GM21529 (cell line): ENCODE measurements at regions not wholly inside any gene's neighbourhood (a gene's known extent, or its start where the extent isn't known, plus 50 kb on each side); places are given as distances from the start of the nearest gene placed in this dataset.

Experiments
- ATAC-seq: cut with Tn5 transposase; IDR thresholded peaks from one replicate; pipeline ENCODE4 v1.9.1; 2021; ENCODE audit not compliant: unreplicated experiment

DNA sequence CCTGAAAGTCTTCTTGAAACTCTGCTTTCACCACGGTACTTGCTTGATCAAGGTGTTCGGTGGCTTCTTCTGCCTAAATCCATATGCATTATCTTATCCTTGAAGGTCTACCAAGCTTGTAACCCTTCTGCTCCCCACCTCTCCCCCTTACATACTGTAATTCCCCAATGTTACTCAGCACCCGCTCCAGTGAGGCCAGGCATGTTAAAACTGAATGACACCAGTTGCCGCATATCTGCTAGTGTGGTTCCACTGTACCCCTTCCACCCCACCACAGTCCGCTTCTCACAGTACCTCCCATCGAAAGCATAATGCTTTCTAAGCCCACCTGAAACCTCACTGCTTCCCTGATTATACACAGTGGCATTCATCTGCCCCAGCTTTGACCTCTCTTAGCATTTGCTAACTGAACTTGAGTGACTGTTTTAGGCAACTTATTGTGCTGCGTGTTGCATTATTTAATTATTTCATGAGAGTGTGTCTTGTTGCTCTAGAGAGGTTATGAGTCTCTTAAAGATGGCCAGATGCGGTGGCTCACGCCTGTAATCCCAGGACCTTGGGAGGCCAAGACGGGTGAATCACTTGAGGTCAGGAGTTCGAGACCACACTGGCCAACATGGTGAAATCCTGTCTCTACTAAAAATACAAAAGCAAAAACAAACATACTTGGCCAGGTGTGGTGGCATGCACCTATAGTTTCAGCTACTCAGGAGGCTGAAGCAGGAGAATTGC is 87.6 kb upstream of the MBNL2 start:
- no peak for ATAC-seq

DNA sequence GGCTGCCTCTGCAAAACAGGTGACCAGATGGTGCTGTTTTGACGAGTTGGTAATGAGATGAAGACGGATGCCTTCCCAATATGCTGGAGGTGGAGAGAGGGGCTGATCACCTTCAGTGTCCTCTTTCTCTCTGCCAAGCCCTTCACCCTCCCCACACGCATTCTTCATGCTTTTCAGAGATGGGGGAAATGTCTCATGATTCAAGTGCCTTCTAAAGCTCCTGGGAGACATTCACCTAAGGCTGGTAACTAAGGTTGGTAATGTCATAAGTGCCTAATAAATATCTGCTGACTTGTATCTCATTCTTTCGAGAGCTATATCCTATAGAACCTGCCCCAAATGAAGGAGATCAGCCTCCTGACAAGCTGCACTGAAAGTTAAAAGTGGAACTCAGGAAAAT is 86.2 kb upstream of the MBNL2 start:
- no peak for ATAC-seq

DNA sequence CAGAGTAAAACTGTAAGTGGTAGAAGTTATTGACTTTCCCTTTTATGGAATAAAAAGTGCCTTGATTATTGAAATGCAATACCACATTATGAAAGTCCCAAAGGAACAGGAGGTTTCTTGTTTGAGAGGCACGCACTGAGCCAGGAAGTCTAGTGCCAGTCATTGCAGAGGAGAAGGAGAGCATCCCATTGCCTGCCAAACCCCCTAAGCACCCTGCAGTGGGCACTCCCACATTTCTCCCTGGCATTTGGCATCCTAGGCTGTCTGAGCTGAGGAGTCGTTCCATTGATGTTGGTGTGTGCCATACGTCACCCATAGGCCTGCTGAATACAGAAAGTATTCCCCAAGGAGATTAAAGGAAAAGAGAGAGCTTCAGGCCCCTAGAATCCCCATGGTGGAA is 85.7 kb upstream of the MBNL2 start:
- ATAC-seq: no peak

DNA sequence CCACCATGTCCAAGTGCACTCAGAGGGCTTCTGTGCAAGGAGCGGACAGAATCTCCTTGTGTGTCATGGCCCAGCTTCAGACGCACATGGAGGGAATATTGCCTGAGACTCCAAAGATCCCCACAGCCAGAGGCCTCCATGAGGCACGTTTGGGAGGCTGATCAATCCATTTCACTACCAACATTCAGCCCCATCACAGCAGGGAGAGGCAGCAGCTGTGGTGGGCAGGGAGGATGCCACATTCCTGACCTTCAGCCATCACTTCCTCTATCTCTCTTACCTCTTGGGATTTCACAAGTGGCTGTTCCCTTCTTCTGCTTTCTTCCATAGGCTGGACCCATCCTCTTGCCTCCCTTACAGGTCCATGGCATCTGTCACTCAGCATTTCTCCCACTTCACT is 82.4 kb upstream of the MBNL2 start:
- ATAC-seq: no peak

DNA sequence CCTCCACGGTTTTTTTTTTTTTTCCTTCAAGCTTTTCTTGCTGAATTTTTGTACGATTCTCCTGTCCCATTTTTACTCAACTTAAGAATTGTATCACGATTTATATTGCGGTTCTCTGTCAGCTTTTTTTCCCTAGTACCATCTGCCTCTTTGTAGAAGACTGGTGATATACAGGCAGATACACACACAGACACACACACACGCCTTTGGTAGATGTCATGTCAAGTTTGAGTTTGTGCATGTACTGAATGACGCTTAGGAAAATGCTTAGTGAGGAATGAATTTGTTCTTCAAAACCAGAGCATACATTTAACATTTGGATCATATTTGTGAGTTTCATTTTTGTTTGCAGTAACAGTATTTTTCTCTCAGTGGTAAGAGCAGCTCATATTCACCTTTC is 82.0 kb upstream of the MBNL2 start:
- no peak for ATAC-seq

DNA sequence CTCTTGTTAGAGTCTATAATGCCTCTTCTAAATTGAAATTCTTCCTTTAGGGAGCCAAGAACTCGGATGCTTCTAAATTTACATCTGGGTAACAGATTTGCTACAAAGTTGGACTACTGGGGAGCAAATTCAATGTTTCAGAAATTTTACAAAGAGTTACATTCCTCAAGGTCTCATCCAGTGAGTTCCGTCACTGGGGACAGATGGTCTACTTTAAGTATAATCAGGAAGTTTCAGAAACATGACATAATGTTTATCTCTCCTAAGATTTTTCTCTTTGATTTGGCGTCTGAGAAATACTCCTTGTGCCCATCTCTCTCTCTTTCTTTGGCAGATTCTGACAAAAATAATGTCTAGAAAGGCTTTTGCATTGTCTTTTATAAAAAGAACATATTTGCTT is 81.5 kb upstream of the MBNL2 start:
- ATAC-seq: no peak

DNA sequence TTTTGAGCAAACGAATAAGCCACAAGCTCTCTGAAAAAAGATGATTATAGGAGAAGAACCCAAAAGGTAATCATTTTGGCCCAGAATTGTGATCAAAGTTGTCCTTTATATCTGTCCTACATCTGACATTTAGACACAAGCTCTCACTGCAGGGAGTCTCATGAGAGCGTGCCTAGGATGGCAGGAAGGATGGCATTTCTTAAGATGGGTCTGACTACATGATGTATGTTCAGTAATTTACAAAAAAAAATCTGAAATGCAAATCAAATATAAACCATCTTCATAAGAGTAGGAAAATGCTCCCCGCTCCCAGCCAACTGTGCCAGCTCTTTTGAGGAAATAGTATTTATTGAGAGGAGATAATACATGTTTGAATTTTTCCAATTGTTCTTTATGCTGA is 81.0 kb upstream of the MBNL2 start:
- ATAC-seq: no peak

DNA sequence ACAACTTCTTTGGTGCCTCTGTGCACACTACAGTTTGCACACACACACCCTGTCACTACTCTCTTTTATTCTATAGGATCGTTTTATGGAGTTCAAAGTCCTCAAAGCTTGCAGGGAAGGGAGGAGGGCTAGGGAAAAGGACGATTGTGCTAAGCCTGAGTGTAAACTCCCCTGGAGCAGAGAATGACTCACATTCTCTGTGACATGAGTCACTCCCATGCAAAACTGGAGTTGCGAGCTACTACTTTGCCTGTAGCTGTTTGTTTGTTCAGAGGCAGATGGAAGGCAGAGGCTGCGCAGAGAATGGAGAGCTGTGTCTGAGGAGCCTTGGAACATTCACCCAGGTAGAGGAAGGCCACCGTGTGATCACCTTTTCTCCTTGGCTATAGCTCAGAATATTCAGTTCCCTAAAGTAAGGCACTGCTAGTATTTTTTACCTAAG is 80.5 kb upstream of the MBNL2 start:
- ATAC-seq: peak; percentile 96

DNA sequence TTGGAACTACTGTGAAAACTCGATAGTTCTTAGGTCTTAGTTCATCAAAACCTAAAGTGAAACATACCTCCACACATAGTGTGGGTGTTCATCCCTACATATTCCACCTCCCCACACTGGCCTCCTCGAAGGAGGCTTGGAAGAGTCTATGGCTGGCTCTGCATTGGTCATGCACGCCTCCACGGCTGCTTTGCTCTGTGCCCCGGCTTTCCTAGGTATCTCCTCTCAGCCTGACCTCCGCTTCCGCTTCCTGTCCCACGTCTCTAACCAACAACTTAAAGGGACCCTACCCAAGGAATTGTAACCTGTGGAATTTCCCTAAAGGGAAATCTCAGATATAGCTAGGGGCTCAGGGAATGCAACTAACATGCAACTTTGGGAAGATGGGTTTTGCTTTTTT is 79.7 kb upstream of the MBNL2 start:
- ATAC-seq: no peak

DNA sequence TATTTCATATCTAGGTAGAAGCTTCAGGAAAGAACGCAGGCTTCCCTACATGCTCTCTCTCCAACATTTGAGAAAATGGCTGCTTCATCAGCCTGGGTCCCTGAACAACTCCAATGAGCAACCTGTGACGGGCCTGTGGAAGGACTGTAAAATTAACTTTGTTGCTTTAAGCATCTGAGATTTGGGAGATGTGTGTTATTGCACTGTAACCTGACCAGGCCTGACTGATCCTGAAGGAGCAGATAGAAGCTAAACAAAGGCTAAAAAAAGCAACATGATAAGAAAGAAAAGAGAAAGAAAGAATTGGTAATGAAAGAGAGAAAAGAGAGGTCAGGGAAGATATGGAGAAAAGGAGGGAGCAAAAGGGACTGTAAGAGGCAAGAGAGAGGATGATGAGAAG is 77.1 kb upstream of the MBNL2 start:
- no peak for ATAC-seq

DNA sequence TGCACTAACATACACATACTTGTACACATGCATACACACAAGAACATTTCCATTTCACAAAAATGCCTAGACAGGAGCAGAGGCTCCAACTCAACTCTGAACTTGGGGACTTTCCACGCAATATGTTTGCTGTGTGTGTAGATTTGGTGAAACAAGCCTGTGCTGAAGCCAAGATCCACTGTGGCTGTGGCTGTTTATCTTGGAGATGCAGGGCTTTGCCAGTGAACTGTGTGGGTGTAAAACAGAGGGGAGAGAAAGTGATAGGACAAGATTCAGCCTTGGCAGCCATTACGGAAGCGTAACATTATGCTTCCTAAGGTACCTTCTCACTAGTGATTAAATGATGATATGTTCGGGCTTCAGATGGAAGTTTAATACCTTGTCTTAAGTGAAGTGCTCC is 73.2 kb upstream of the MBNL2 start:
- no peak for ATAC-seq

DNA sequence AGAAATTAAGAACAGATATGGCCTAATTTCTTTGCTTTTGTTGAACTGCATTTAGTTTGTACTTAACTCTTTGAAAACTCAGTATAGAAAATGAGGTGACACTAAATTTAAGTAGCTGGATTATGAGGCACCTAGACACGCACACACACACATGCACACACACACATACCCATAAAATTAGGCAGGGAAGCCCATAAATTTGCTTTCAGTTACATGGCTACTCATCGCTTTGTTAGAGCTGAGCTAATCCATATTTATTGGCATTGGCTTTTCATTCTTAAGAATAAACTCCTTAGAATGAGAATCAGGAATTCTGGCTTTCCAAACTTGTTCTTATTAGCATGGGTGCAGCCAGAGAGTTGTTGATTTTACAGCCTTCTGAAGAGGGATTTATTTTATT is 61.7 kb upstream of the MBNL2 start:
- no peak for ATAC-seq

DNA sequence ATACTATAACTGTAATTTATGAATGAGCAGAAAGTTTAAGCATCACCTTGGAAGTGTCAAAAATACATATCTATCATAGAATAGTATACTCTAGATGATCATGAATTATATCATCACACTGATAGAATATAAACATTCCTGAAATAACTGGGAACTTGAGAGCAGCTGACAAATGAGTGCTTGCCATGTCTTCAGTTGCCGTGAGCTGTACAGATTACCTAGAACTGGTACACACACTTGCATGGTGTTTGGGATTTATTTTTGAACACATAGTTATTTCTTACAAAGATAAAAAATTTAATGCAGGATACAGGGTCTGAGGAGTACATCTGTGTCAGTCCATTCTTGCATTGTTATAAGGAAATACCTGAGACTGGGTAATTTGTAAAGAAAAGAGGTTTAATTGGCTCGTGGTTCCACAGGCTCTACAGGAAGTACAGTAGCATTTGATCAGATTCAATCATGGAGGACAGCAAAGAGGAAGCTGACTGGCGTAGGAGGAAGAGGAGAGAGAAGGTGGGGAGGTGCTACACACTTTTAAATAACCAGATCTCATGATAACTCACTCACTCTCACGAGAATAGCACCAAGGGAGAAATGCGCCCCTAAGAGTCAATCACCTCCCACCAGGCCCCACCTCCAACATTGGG is 60.4 kb upstream of the MBNL2 start:
- ATAC-seq: no peak

DNA sequence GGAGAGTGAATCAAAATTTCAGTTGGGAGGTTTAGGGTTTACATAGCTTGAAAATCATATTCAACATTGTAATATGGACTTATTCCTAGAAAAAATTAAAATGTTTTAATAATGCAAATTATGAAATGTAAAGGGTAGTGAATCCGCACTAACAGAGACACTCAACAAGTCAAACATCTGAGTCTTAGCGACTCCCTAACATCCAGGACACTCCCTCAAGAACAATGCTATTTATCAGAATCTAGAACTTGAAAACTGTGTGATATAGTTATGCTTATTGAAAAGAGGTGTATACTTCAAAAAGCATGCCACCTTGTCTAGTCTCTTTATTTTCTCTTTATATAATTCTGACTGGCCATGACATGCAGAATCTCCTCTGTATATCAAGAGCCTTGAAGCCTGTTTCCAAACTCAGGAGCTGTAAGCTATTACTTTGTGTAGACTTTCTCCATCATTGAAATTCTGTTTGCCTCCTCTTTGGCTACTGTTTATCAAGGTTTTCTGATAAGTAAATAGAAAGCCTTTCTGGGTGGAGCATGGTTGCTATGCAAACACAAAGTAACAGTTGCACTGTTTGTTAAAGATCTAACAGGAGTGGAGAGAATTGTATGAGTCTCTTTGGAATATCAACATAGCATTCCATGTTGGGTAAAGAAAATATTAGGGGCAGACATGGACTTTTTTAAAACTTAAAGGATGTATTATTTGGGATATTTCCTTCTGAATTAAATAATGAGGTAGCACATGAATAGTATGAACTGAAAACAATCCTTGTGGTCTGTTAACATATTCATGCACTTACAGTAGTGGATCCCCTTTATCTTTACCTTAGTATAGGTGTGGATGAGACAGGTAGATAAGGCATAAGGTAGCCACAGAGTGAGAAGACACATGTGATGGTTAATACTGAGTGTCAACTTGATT is 56.4 kb upstream of the MBNL2 start:
- no peak for ATAC-seq

DNA sequence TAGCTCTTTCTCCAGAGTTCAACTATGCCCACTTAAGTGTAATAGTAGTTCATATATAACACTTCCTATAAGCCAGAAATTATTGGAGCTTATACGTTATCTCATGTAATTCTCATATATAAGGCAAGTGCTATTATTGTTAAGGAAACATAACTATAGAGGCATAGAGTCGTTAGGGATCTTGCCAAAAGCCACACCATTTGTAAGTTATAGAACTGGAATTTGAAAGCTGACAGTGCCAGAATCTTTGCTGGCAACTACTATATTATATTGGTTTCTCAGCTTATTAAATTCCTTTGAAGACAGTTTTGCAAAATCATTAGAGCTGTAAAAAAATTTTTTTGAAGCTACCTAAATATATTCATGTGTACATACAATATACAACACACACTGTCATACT is 51.0 kb upstream of the MBNL2 start:
- ATAC-seq: no peak
